ENCODE measurements at regions not wholly inside any gene's neighbourhood (a gene's known extent, or its start where the extent isn't known, plus 50 kb on each side); places are given as distances from the start of the nearest gene placed in this dataset.

DNA sequence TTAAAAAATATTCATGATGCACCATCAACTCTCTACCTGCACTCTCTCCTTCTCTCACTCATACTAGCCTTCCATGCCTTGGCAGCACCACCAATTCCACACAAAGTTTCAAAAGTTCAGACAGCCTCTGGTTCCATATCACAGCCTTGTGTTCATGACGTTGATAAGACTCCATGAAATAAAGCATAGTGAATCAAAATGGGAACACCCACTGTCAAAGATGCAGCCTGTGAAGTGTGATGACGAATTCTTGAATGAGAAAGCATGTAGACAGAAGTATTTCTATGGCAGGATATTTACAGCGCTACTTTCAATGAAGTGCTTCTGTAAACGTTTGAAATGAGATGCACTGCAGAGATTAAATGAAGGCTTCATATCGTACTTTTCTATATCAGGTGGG is 77.3 kb upstream of the FERMT1 start:
- Histone ChIP-seq H3K9me3 (ENCODE audit: control insufficient read depth, low read depth, low read length) (no peaks in the 10 kb centered on the region), H3K4me2 (ENCODE audit: control insufficient read depth, extremely low read depth, insufficient read depth, low read depth, low read length) (no peak overlapping the region), H4K20me1 (ENCODE audit: control insufficient read depth, extremely low read depth, insufficient read depth, low read length) (peaks cover 2% of the 10 kb centered on the region), H2AFZ (ENCODE audit: control insufficient read depth, low read length) (no peak overlapping the region), H3K9ac (ENCODE audit: control insufficient read depth, extremely low read depth, insufficient read depth, low read length) (no peak overlapping the region), H3K9me1 (ENCODE audit: control insufficient read depth, extremely low read depth, insufficient read depth, low read length) (no peaks in the 10 kb centered on the region), H3K27ac (ENCODE audit: control insufficient read depth, insufficient read depth, low read length) (no peak overlapping the region), H3K36me3 (ENCODE audit: control insufficient read depth in 2 of 2, extremely low read depth in 1 of 2, insufficient read depth in 2 of 2, low read length in 2 of 2) (no peaks in the 10 kb centered on the region), H3K4me3 (ENCODE audit: control insufficient read depth in 2 of 3, extremely low read depth in 1 of 3, insufficient read depth in 2 of 3, low read depth in 1 of 3, low read length in 3 of 3) (no peak overlapping the region), H3K4me1 (ENCODE audit: control insufficient read depth, extremely low read depth, insufficient read depth, low read length) (no peaks in the 10 kb centered on the region), H3K79me2 (ENCODE audit: control insufficient read depth, insufficient read depth, low read length) (no peaks in the 10 kb centered on the region), H3K27me3 (ENCODE audit: control insufficient read depth, extremely low read depth, insufficient read depth, low read length) (no peaks in the 10 kb centered on the region)
- no peak for DNase-seq (ENCODE audit: low read depth, low spot score)
- dilution Hi-C loops (cut with MboI; ENCODE audit: extremely low pct_ligation_motif_present, low sequenced_read_pairs): no loop called here
- TF ChIP-seq, protein P1, sequence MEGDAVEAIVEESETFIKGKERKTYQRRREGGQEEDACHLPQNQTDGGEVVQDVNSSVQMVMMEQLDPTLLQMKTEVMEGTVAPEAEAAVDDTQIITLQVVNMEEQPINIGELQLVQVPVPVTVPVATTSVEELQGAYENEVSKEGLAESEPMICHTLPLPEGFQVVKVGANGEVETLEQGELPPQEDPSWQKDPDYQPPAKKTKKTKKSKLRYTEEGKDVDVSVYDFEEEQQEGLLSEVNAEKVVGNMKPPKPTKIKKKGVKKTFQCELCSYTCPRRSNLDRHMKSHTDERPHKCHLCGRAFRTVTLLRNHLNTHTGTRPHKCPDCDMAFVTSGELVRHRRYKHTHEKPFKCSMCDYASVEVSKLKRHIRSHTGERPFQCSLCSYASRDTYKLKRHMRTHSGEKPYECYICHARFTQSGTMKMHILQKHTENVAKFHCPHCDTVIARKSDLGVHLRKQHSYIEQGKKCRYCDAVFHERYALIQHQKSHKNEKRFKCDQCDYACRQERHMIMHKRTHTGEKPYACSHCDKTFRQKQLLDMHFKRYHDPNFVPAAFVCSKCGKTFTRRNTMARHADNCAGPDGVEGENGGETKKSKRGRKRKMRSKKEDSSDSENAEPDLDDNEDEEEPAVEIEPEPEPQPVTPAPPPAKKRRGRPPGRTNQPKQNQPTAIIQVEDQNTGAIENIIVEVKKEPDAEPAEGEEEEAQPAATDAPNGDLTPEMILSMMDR (optimal IDR thresholded peaks at IDR 0.05 in 1 of 3, IDR thresholded peaks at IDR 0.05 in 1 of 3, conservative IDR thresholded peaks at IDR 0.05 in 1 of 3; ENCODE audit: extremely low read depth in 1 of 3, insufficient read depth in 2 of 3, low read length in 3 of 3): no peak
- no peak for TF ChIP-seq EZH2 (IDR thresholded peaks at IDR 0.05; ENCODE audit: low read length)
- no peak for FAIRE-seq

- FAIRE-seq (no peak), DNase-seq (ENCODE audit: low read depth, low spot score) (no peak)
- Histone ChIP-seq H4K20me1 (ENCODE audit: control insufficient read depth, extremely low read depth, insufficient read depth, low read length) (no peaks in the 10 kb centered on the region), H3K27ac (ENCODE audit: control insufficient read depth, insufficient read depth, low read length) (no peak overlapping the region), H2AFZ (ENCODE audit: control insufficient read depth, low read length) (no peak overlapping the region), H3K9me3 (ENCODE audit: control insufficient read depth, low read depth, low read length) (no peaks in the 10 kb centered on the region), H3K4me1 (ENCODE audit: control insufficient read depth, extremely low read depth, insufficient read depth, low read length) (no peaks in the 10 kb centered on the region), H3K9me1 (ENCODE audit: control insufficient read depth, extremely low read depth, insufficient read depth, low read length) (no peaks in the 10 kb centered on the region), H3K4me3 (ENCODE audit: control insufficient read depth in 2 of 3, extremely low read depth in 1 of 3, insufficient read depth in 2 of 3, low read depth in 1 of 3, low read length in 3 of 3) (no peak overlapping the region), H3K4me2 (ENCODE audit: control insufficient read depth, extremely low read depth, insufficient read depth, low read depth, low read length) (no peak overlapping the region), H3K9ac (ENCODE audit: control insufficient read depth, extremely low read depth, insufficient read depth, low read length) (no peak overlapping the region), H3K27me3 (ENCODE audit: control insufficient read depth, extremely low read depth, insufficient read depth, low read length) (no peaks in the 10 kb centered on the region), H3K79me2 (ENCODE audit: control insufficient read depth, insufficient read depth, low read length) (no peaks in the 10 kb centered on the region), H3K36me3 (ENCODE audit: control insufficient read depth in 2 of 2, extremely low read depth in 1 of 2, insufficient read depth in 2 of 2, low read length in 2 of 2) (no peaks in the 10 kb centered on the region)
- TF ChIP-seq, protein P1 (optimal IDR thresholded peaks at IDR 0.05 in 1 of 3, IDR thresholded peaks at IDR 0.05 in 1 of 3, conservative IDR thresholded peaks at IDR 0.05 in 1 of 3; ENCODE audit: extremely low read depth in 1 of 3, insufficient read depth in 2 of 3, low read length in 3 of 3): peak; percentile 8 to 34 (median 30)
- no peak for TF ChIP-seq EZH2 (IDR thresholded peaks at IDR 0.05; ENCODE audit: low read length)
- dilution Hi-C loops (cut with MboI; ENCODE audit: extremely low pct_ligation_motif_present, low sequenced_read_pairs): no loop called here
Measured at GRCh38 chr20:6185268-6185667, 62.4 kb upstream of the FERMT1 start.

Measured in keratinocyte (primary cell).